Stimulated activated CD8-positive, alpha-beta memory T cell treated with anti-CD3 and anti-CD28 coated beads, Interleukin-15, amount 100 ng/mL, for 1 hour (primary cell): ENCODE measurements at regions not wholly inside any gene's neighbourhood (a gene's known extent, or its start where the extent isn't known, plus 50 kb on each side); places are given as distances from the start of the nearest gene placed in this dataset.
"Not testable (repeated sequence)": the region's sequence is repeated elsewhere in the genome, so short reads cannot be mapped to it uniquely, and the experiment has no call there.

Experiments used
- DNase-seq: peaks from one replicate; pipeline ENCODE4 v3.0.0-alpha.2; 2020; ENCODE audit warnings: low read depth

DNA sequence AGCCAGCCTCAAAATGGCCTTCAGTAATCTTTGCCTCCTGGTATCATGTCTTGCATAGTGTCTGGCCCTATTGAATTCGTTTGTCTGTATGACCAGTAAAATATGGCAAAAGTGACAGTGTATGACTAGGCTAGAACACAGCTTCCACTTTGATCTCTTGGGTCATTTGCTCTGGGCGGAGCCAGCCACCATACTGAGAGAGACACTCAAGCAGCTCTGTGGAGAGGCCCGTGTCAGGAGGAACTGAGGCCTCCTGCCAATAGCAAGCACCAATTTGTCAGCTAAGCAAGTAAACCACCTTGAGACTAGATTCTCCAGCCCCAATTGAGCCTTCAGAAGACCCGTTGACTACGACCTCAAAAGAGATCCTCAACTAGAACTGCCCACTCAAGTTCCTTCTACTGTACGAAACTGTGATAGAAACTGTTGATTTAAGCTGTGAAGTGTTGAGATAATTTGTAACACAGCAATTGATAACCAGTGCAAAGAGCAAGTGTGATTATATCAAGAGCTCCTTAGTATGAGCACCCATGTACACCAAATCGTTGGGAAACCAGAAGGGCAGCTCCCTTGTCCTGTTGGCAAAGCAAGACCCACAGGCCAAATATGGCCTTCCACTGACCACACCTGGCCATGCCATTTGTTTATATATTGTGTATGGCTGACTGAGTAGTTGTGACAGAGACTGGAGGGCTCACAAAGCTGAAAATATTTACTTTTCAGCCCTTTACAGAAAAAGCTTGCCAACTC, 52.7 kb upstream of the SERBP1 start:
- DNase-seq, result no peak

DNA sequence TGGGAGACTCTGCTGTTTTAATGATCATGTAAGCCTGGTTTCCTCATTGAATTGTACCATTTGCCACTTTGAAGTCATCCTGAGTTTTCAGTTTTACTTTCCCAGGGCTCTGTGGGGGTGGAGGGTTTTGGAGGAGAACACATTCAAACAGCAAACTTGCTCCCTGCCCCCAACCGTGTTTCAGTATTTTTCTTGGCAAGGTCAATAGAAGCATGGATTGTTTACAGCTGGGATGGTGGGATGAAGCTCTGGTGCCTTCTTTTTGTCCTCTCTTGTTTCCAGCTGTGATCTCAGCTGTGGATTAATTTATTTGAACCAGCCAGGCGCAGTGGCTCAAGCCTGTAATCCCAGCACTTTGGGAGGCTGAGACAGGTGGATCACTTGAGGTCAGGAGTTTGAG, 54.3 kb upstream of the SERBP1 start:
- DNase-seq, result no peak

DNA sequence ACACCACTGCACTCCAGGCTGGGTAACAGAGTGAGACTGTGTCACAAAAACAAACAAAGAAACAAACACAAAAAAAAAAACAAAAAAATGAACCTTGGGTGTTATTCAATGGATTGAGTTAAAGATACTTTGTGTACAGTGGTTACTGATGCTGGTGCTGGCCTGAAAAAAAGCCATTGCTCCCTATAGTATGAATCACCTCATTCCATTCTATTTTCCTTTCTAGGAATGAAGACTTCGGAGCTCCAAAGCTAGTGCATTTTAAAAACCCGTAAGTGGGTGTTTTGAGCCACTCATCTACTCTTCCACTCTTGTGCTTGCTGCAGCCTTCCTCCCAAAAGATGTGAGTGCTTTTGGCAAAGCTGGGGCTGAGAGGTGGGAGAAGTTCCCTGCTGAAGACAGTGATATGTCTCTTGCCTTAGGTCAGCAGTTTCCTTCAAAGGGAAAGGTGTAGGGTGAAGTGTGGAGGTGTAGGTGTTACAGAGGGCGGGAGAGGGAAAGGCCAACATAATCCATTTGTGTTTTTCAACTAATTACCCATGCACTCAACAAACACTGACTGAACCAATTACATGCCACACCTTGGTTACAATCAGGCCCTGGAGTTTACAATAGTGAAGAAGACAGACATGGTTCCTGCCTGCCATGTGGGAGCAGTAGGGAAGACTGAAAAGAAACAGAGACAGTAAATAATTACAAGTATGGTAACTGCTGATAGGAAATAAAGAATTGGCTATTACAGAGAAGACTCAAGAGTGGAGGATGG, 55.0 kb upstream of the SERBP1 start:
- DNase-seq, result no peak

DNA sequence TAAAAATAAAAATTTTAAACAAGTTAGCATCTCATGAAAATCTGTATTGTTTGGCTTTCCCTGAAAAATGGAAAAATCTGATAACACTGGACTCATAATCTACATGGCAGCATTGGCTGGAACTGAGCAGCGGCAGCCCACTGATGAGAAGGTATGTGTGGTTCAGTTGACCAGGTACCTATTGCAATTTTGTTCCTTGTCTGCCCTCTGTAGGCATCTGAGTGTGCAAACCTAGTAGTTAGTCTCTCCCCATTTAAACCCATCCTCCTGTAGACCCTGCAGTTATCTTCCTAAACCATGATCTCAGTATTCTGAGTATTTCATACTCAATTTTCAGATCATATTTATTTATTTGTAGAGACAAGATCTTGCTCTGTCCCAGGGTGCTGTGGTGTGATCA, 59.4 kb upstream of the SERBP1 start:
- DNase-seq, result no peak

DNA sequence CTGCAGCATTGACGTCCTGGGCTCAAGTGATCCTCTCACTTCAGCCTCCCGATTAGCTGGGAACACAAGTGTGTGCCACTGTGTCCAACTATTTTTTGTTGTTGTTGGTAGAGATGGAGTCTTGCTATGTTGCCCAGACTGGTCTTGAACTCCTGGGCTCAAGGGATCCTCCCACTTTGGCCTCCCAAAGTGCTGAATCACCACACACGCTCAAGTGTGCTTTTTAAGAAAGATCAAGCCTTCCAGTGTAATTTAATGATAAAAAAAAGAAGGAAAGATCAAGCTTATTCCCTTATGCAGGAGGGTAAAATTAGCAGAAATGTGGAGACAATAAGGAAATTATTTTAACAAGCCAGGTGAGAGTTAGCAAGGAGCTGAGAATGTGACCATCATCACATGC, 61.1 kb upstream of the SERBP1 start:
- DNase-seq, result no peak

DNA sequence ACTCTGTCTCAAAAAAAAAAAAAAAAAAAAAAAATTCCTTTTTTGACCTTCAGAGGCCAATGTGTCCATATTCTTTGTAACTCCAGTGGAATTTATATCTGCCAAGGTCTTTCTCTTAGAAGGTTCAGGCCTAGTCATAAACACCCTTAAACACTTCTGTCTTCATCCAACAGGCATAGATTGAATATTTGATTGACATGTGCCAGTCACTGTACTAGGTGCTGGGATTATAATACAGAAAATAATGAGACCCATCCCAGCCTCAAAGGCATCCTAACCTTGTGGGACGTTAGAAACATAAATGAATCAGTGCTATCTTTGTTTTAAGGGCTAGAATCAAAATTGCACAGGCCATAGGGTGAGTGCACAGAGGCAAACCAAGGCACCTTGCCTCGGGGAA, 62.9 kb upstream of the SERBP1 start:
- DNase-seq, result no peak

DNA sequence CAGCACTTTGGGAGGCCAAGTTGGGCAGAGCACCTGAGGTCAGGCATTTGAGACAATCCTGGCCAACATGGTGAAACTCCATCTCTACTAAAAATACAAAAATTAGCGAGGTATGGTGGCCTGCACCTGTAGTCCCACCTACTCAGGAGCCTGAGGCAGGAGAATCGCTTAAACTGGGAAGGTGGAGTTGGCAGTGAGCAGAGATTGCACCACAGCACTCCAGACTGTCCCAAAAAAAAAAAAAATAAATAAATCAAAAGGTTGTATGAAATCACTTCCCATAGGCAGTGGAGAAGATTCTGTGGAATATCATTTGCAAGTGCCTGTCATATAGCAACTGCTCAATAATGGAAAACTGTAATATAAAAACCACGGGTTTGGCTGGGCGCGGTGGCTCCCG, 65.1 kb upstream of the SERBP1 start:
- no peak for DNase-seq

DNA sequence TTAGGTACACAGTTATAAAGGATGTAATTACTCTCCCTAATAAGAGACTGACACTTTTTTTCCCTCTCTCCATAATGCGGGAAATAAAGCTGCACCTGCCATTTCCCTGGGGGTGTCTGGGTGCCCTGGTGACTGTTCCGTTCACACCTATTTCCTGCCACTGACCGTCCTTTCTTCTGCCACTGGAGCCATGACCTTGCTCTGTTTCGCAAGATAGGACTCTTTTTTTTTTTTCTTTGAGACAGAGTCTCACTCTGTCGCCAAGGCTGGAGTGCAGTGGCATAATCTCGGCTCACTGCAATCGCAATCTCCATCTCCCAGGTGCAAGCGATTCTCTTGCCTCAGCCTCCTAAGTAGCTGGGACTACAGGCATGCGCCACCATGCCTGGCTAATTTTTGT, 66.1 kb upstream of the SERBP1 start:
- no peak for DNase-seq

DNA sequence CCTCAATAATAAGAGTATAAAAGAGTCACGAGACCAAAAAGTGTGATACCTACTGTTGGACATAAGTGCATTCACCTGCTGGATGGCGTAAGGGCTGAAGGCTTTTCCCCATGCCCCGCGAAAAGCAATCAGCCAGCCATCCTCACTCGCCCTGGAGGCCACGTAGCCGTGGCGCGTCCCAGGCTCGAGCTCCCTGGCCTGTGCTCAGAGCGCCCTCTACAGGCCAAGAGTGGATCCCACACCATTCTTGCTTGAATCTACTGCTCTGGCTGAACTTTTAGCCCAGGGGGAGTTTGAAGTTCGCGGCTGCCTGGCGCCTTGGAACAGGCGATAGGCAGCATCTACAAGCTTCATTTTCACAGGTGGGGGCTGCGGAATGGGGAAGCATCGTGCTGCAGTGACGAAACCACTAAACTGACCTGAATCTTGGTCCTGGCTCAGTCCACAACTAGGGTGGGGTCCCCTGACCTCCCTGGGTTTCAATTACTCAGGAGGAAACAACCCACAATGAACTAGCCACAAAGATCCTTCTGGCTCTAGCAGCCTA, 70.3 kb upstream of the SERBP1 start:
- DNase-seq, result peak; percentile 74

DNA sequence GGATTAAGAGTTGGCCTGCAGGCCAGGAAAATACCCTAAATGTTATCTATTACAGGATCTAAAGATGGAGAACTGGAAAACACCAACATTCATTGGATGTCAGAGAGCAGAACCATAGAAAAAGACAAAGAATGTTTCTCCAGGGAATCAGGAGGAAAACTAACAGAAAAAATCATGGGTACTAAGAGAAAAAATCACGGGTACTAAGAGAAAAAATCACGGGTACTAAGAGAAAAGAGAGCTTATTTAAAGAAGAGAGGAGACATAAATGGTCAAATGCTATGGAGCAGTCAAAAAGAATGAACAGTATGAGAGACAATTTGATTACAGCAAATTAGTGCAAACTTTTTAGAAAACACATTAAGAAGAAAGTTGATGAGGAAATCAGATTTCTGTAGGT, 73.8 kb upstream of the SERBP1 start:
- no peak for DNase-seq

DNA sequence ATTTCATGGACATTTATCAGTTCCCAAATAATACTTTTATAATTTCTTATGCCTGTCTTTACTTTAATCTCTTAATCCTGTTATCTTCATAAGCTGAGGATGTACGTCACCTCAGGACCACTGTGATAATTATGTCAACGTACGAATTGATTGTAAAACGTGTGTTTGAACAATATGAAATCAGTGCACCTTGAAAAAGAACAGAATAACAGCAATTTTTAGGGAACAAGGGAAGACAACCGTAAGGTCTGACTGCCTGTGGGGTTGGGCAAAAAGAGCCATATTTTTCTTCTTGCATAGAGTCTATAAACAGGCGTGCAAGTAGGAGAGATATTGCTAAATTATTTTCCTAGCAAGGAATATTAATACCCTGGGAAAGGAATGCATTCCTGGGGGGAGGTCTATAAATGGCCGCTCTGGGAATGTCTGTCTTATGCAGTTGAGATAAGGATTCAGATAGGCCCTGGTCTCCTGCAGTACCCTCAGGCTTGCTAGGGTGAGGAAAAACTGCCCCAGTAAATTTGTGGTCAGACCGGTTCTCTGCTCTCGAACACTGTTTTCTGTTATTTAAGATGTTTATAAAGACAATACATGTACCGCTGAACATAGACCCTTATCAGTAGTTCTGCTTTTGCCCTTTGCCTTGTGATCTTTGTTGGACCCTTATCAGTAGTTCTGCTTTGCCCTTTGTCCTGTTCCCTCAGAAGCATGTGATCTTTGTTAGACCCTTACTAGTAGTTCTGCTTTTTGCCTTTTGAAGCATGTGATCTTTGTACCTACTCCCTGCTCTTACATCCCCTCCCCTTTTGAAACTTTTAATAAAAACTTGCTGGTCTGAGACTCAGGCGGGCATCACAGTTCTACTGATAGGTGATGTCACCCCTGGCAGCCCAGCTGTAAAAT, 83.4 kb upstream of the SERBP1 start:
- not testable (repeated sequence) for DNase-seq

DNA sequence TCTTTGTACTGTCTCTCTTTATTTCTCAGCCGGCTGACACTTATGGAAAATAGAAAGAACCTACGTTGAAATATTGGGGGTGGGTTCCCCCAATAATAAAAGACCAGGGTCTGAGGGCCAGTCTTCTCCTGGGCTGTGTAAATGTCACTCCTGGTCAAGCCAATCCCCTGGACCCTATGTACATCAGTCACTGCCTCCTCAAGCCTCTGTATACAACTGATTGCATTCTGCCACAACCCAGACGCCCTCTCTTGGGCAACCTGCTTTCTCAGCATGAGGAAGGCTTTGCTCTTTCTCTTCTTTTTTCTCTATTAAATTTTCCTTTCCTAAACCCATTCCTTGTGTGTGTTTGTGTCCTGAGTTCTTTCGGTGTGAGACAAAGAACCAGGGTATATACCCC, 84.1 kb upstream of the SERBP1 start:
- DNase-seq, result no peak

DNA sequence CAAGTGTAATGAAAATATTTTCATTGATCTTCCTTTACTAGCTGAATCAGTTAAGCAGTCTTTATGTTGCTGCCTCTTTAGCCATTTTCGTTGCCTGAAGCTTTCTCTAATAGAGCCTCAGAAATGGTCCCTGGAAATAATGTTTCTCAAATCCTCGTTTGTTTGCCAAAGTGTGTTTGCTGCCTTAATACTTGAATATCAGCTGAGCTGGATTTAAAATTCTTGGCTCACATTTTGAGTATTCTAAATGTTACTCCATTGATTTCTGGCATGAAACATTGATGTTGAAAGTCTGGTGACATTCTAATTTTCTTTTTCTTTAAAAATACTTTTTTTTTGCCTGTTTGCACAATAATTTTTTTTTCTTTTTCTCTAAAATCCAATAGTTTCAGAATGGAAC, 84.6 kb upstream of the SERBP1 start:
- no peak for DNase-seq

DNA sequence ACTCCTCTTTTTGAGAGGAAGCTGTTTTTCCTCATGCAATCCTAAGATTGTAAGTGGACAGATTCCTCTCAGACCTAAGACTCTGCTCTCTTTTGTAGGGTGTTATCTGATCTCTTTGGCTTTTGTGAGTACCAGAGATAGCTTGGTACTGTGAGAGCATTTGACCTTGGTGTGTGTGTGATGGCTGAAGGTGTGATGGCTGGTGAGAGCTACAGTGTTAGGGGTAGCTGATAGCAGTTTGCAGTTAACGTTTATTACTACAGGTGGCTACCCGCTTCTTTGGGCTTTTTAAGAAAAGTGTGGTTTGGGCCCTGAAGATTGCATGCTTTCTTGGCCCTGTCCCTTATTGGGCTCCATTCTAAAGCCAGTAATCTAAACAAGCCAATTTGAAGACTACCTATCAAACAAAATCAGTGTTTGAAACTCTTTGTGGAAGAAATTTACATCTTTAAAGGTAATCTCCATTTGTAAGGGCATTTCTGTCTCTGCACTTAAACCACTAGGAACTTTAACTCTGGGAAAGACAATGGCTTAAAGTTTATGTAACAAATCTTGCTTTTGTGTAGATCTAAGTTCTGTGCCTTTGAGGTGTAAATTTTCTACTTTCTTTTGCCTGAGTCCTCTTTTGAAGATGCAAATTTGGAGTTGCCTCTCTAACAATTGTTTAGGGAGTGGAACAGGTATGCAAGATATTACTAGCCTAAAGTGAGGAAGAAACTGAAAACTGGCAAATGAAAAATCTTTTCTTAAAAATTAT, 85.3 kb upstream of the SERBP1 start:
- no peak for DNase-seq

DNA sequence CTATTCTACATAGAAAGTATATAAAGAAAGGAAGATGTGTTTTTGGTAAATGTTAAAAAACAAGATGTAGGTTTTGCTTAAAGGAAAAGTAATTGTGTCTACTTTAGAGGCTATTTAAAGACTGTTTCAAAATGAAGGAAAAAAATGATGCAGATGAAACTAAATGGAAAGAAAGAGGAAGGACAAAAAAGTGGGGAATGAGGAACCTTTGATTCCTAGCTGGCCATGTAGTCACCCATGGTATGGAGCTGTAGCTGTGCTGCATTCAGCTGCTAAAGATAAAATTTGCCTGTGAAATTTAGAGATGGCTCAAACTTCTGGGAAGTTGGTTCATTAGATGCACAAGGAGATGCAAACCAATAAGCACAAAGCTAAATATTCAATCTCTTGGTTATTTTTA, 86.8 kb upstream of the SERBP1 start:
- DNase-seq, result no peak

DNA sequence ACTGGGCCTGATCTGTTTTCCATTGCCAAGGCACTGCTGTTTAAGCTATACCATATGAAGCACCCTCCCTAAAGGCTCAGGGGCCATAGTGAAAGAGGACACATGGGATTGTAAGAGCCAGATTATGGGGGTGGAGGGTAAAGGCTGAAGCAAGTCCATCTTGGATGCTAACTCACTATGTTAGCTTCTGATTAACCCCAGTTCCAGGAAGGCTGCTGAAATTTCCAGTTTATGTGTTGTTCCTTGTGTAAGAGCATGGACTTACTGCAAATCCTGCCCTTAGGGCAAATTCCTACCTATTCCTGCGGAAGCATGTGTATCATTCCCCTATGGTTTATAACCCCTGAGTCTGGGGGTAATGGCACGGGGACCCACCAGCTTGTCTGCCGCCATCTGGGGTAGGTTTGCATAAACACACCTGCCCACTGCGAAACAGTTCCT, 91.8 kb upstream of the SERBP1 start:
- DNase-seq, result no peak

DNA sequence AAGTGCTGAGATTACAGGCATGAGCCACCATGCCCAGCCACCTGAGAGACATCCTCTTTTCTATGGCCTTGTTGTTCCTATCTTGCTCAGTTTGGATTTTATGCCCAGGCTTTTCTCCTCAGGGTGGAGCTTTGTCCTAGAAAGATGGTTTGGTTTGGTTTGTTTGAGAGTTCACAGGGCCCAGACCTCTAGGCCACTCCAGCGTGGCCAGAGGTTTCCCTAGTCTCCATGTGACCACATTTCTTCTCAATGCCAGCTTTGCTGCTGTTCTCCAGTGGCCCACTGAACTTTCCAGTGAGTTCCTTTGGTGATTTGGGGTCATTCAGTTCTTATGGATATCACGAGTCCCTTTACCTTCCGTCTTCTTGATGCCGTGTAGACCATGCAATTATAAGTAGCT, 92.6 kb upstream of the SERBP1 start:
- DNase-seq, result no peak

DNA sequence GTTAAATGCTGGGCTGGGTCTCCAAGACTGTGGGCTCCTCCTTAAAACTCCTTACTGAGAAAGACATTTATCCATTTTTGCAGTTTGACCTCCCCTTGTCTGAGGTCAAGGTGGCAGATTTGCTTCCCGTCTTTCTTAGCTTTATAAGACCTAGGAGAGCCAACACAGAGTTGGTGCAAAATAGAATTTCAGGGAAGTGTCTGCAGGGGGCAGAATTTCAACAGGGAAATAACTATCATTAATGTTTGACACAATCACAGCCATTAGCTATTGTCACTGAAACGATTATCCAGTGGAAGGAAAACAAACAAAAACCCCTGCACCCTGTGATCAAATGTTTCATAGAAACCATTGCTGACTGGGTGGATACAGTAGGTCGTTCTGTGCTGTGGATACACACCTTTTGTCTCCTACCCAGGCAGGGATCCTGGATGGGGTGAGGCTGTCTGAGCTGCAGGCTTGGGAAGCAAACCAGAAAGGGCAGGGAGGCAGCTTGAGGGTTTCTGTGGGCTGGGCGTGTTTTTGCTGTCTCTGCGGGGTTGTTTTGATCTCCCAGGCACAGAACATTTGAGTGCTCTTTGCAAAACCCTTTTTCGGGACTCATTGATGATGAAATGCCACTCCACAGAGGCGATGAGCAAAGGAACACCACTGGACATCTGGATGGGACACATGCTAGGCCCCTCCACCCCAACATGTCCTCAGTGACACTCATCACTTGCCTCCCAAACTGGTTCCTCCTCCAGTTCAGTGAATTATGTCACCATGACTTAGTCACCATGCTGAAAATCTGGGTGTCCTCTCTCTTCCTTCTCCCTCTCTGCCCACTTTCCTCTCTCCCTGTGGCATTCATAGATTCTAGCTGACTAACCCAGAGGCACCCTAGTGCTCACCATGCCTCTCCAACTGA, 94.2 kb upstream of the SERBP1 start:
- no peak for DNase-seq

DNA sequence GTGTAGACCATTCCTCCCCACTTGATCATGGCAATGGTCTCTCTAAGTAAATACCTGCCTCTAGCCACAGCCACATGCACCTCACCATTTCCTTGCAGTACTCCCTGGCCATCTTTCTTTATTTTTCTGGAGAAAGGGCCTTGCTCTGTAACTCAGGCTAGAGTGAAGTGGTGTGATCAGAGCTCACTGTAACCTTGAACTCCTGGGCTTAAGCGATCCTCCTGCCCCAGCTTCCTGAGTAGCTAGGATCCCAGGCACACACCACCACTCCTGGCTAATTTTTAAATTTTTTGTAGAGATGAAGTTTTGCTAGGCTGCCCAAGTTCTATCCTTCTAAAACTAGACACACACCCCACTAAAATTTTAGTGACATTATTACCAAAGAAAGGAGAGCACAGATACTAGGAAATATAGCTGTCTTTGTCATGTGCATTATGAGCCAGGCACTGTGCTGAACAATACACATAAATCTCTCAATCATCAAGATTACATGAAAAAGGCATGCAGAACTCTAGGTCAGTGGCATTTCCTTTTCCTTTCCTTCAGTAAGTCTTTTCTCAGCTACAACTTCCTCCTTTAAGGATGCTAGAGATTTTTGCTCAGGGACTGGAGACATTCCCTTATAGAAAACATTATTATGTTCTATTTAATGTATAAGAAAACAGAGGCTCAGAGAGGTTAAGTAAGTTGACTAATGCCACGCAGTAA, 95.0 kb upstream of the SERBP1 start:
- no peak for DNase-seq

DNA sequence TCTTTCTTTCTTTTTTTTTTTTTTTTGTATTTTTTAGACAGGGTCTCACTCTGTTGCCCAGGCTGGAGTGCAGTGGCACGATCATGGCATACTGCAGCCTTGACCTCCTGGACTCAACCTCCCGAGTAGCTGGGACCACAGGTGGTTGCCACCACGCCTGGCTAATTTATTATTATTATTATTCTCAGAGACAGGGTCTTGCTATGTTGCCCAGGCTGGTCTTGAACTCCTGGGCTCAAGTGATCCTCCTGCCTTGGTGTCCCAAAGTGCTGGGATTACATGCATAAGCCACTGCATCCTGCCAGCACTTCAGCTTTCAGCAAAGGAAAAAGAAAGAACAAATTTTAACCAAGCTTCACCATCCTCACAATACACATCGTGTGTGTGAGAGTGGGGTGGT, 97.9 kb upstream of the SERBP1 start:
- DNase-seq, result no peak
